ENCODE measurements at regions not wholly inside any gene's neighbourhood (a gene's known extent, or its start where the extent isn't known, plus 50 kb on each side); places are given as distances from the start of the nearest gene placed in this dataset.
"Not testable (repeated sequence)": the region's sequence is repeated elsewhere in the genome, so short reads cannot be mapped to it uniquely, and the experiment has no call there.

DNA sequence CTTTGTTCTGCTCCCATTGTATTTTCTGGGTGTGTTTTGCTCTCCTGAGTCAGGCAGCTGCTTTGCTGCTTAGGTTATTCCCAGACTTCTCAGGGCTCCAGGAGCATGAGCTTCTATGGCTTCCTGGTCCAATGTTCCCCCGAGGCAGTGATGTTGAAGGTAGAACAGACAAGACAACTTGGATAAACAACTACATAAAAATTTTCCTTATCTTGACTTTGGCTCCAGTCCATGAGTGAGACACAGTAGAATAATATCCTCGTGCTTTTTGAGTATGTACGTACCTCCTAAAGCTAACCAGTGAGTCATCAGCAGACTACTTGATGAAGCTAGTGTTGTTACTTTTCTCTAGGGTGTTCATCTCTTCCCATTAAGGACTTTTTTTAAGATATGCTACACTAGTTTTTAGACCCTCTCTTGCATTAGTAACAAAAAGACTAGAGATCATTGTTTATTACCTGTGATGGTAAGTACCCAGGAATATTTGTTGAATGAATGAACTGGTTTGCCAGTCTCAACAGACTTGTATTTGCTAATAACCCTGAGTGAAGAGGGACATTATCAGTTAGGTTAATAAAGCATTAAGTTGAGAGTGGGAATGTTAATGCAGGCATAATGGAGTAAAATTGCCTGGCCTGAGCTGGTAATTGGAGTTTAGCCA is 131.9 kb downstream of the FHIP1A start:
- no peak overlapping the region for H3K4me2 ChIP-seq (ENCODE audit: low read depth, low read length, poor library complexity, severe bottlenecking)
- H3K4me1 ChIP-seq (ENCODE audit: low read length), result no peaks in the 10 kb centered on the region
- no peaks in the 10 kb centered on the region for H3K9me2 ChIP-seq (replicated peaks; ENCODE audit: insufficient read depth, low read length)
- H3K36me3 ChIP-seq (ENCODE audit: insufficient read depth, low read length), result no peaks in the 10 kb centered on the region
- H3K9me3 ChIP-seq (ENCODE audit: low read length), result no peaks in the 10 kb centered on the region
- no peak for DNase-seq
- H2AFZ ChIP-seq (ENCODE audit: low read length), result no peak overlapping the region
- H3K4me3 ChIP-seq (ENCODE audit: low read length), result no peak overlapping the region
- no peaks in the 10 kb centered on the region for H3K27me3 ChIP-seq (ENCODE audit: low read length)
- H4K20me1 ChIP-seq (ENCODE audit: insufficient read depth, low read depth, low read length), result no peaks in the 10 kb centered on the region
- no peak overlapping the region for H3K9ac ChIP-seq (ENCODE audit: low read length)
- no peak overlapping the region for H3K27ac ChIP-seq (ENCODE audit: low read length)
- no peaks in the 10 kb centered on the region for H3K79me2 ChIP-seq (ENCODE audit: low read length)

DNA sequence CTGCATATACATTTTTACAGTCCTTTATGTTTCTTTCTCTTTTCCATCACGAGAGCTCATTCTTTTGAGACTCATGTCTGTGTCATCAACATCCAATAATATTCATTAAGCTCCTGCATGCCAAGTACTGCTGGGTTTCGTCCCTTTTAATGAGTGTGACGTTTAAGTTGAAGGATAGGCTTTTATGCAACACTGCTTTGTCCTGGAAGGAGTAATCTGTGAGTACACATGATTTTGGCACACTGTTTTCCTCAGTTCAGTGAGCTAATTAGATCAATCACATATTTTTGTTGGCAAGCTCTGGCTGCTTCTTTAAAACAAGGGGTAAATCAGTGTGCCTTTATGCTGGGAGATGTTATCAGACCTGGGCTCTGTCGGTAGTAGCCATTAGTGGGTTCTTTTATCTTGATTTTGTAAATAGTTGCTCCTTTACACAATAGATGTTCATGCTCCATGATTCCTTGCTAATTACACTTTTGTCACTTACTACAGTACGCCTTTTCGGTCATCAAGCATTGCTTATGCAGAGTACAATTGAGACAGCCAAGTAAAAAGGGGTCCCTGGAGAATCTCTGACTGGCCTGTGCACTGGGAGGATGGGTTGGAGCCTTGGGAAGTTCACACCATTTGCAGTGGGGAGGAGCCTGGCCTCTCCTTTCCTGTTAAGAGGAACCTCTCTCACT is 132.6 kb downstream of the FHIP1A start:
- Histone ChIP-seq H3K9me2 (replicated peaks; ENCODE audit: insufficient read depth, low read length) (no peaks in the 10 kb centered on the region), H3K4me3 (ENCODE audit: low read length) (no peak overlapping the region), H3K36me3 (ENCODE audit: insufficient read depth, low read length) (no peaks in the 10 kb centered on the region), H3K27me3 (ENCODE audit: low read length) (no peaks in the 10 kb centered on the region), H4K20me1 (ENCODE audit: insufficient read depth, low read depth, low read length) (no peaks in the 10 kb centered on the region), H3K9ac (ENCODE audit: low read length) (no peak overlapping the region), H3K4me1 (ENCODE audit: low read length) (no peaks in the 10 kb centered on the region), H3K79me2 (ENCODE audit: low read length) (no peaks in the 10 kb centered on the region), H2AFZ (ENCODE audit: low read length) (no peak overlapping the region), H3K9me3 (ENCODE audit: low read length) (no peaks in the 10 kb centered on the region), H3K27ac (ENCODE audit: low read length) (no peak overlapping the region), H3K4me2 (ENCODE audit: low read depth, low read length, poor library complexity, severe bottlenecking) (no peak overlapping the region)
- no peak for DNase-seq

DNA sequence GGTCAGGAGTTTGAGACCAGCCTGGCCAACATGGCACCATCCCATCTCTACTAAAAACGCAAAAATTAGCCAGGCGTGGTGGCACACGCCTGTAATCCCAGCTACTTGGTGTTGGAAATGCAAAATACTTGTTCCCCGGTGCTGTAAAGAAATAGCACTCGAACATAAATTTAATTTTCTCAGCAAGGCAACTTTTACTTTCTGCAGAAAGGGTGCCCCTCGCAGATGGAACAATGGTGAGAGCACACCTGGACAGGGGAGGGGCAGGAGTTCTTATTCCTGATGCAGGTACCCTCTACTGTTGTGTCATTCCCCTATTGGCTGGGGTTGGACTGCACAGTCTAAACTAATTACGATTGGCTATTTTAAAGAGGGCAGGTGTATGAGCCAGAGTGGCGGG is 139.7 kb downstream of the FHIP1A start:
- H3K4me2 ChIP-seq (ENCODE audit: low read depth, low read length, poor library complexity, severe bottlenecking), result no peak overlapping the region
- H3K4me1 ChIP-seq (ENCODE audit: low read length), result no peaks in the 10 kb centered on the region
- H3K4me3 ChIP-seq (ENCODE audit: low read length), result no peak overlapping the region
- no peaks in the 10 kb centered on the region for H3K9me2 ChIP-seq (replicated peaks; ENCODE audit: insufficient read depth, low read length)
- no peaks in the 10 kb centered on the region for H3K36me3 ChIP-seq (ENCODE audit: insufficient read depth, low read length)
- DNase-seq, result no peak
- no peak overlapping the region for H3K9ac ChIP-seq (ENCODE audit: low read length)
- no peaks in the 10 kb centered on the region for H4K20me1 ChIP-seq (ENCODE audit: insufficient read depth, low read depth, low read length)
- H3K79me2 ChIP-seq (ENCODE audit: low read length), result no peaks in the 10 kb centered on the region
- H3K27ac ChIP-seq (ENCODE audit: low read length), result no peak overlapping the region
- H3K9me3 ChIP-seq (ENCODE audit: low read length), result peaks cover 11% of the 10 kb centered on the region
- no peak overlapping the region for H2AFZ ChIP-seq (ENCODE audit: low read length)
- no peaks in the 10 kb centered on the region for H3K27me3 ChIP-seq (ENCODE audit: low read length)

GRCh38 chr4:151549378-151549777 is 140.4 kb downstream of the FHIP1A start:
- not testable (repeated sequence) for H3K27me3 ChIP-seq (ENCODE audit: low read length); H2AFZ ChIP-seq (ENCODE audit: low read length); H3K4me1 ChIP-seq (ENCODE audit: low read length); DNase-seq; H3K27ac ChIP-seq (ENCODE audit: low read length); H4K20me1 ChIP-seq (ENCODE audit: insufficient read depth, low read depth, low read length); H3K4me2 ChIP-seq (ENCODE audit: low read depth, low read length, poor library complexity, severe bottlenecking); H3K79me2 ChIP-seq (ENCODE audit: low read length); H3K4me3 ChIP-seq (ENCODE audit: low read length); H3K9ac ChIP-seq (ENCODE audit: low read length); H3K36me3 ChIP-seq (ENCODE audit: insufficient read depth, low read length); H3K9me2 ChIP-seq (replicated peaks; ENCODE audit: insufficient read depth, low read length)
- H3K9me3 ChIP-seq (ENCODE audit: low read length), result peaks cover 11% of the 10 kb centered on the region

DNA sequence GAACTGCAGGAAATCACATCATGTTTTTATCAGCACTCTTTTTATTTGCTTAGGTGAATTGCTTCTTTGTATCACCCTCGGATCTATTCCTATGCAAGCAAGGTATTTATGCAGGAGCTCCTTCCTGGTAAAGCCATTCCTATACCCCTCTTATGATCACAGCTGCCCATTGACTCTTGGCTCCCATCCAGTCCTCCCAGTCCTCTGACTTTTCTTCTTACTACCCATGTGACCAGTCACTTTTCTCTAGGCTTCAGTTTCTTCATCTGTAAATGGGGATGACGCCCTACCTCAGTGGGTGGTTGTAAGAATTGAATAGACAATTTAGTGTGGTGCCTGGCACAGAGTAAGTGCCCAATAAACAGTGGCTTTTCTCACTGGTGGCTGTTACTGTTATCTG is 144.9 kb downstream of the FHIP1A start:
- Histone ChIP-seq H3K27ac (ENCODE audit: low read length) (no peak overlapping the region), H3K9me2 (replicated peaks; ENCODE audit: insufficient read depth, low read length) (no peaks in the 10 kb centered on the region), H3K4me1 (ENCODE audit: low read length) (no peaks in the 10 kb centered on the region), H4K20me1 (ENCODE audit: insufficient read depth, low read depth, low read length) (no peaks in the 10 kb centered on the region), H3K36me3 (ENCODE audit: insufficient read depth, low read length) (no peaks in the 10 kb centered on the region), H3K4me3 (ENCODE audit: low read length) (no peak overlapping the region), H3K4me2 (ENCODE audit: low read depth, low read length, poor library complexity, severe bottlenecking) (no peak overlapping the region), H2AFZ (ENCODE audit: low read length) (no peak overlapping the region), H3K9ac (ENCODE audit: low read length) (no peak overlapping the region), H3K9me3 (ENCODE audit: low read length) (peaks cover 6% of the 10 kb centered on the region), H3K79me2 (ENCODE audit: low read length) (no peaks in the 10 kb centered on the region), H3K27me3 (ENCODE audit: low read length) (no peaks in the 10 kb centered on the region)
- DNase-seq, result no peak

DNA sequence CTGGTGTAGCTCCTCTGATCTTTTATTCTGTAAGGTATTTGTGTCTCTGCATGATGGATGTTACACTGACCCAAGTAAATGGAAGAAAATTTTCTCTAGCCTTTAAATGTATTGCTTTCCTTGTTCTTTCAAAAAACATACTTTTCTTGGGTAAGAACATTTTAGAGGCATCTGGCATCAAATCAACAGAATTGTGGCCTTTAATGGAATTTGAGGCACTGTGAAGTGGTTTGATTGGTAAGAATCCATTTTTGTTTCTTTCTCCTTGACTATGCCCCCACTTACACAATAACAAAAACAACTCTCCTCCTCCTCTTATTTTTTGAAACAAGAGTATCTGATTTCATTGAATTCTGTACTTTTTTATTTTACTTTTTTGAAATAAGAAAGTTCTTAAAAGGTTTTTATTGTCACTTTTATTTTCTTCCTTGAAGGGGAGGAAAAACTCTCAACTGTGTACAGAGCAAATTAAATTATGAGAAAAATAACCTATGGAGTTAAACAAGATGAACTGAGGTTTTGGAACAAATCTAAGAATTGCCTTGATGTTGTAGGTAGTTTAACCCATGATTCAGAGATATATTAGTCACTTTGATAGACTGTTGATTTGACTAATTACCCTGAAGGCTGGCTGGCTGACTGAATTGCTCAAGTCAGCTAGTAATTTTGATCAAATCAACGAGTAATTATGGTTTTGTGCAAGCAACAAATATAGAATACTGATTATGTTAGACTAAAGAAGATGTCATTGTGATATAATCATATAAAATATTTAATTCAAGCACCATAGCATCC is 146.4 kb downstream of the FHIP1A start:
- DNase-seq, result peak; percentile 33

GRCh38 chr4:151558496-151559113 is 149.6 kb downstream of the FHIP1A start:
- Histone ChIP-seq H3K27ac (ENCODE audit: low read length) (no peak overlapping the region), H3K9me3 (ENCODE audit: low read length) (no peaks in the 10 kb centered on the region), H3K36me3 (ENCODE audit: insufficient read depth, low read length) (no peaks in the 10 kb centered on the region), H3K4me3 (ENCODE audit: low read length) (no peak overlapping the region), H3K4me1 (ENCODE audit: low read length) (no peaks in the 10 kb centered on the region), H3K79me2 (ENCODE audit: low read length) (no peaks in the 10 kb centered on the region), H4K20me1 (ENCODE audit: insufficient read depth, low read depth, low read length) (no peaks in the 10 kb centered on the region), H3K9ac (ENCODE audit: low read length) (no peak overlapping the region), H3K9me2 (replicated peaks; ENCODE audit: insufficient read depth, low read length) (no peaks in the 10 kb centered on the region), H3K4me2 (ENCODE audit: low read depth, low read length, poor library complexity, severe bottlenecking) (no peak overlapping the region), H2AFZ (ENCODE audit: low read length) (no peak overlapping the region), H3K27me3 (ENCODE audit: low read length) (no peaks in the 10 kb centered on the region)
- DNase-seq, result no peak

More for the DNA sequence above, 146.4 kb downstream of the FHIP1A start:
- H3K9me3 ChIP-seq (ENCODE audit: low read length), result no peaks in the 10 kb centered on the region
- no peak overlapping the region for H3K27ac ChIP-seq (ENCODE audit: low read length)
- no peak overlapping the region for H3K4me3 ChIP-seq (ENCODE audit: low read length)
- no peak overlapping the region for H3K9ac ChIP-seq (ENCODE audit: low read length)
- H3K4me2 ChIP-seq (ENCODE audit: low read depth, low read length, poor library complexity, severe bottlenecking), result no peak overlapping the region
- H2AFZ ChIP-seq (ENCODE audit: low read length), result no peak overlapping the region
- no peaks in the 10 kb centered on the region for H3K9me2 ChIP-seq (replicated peaks; ENCODE audit: insufficient read depth, low read length)
- H3K79me2 ChIP-seq (ENCODE audit: low read length), result no peaks in the 10 kb centered on the region
- H3K36me3 ChIP-seq (ENCODE audit: insufficient read depth, low read length), result no peaks in the 10 kb centered on the region
- no peaks in the 10 kb centered on the region for H3K27me3 ChIP-seq (ENCODE audit: low read length)
- no peaks in the 10 kb centered on the region for H4K20me1 ChIP-seq (ENCODE audit: insufficient read depth, low read depth, low read length)
- no peaks in the 10 kb centered on the region for H3K4me1 ChIP-seq (ENCODE audit: low read length)

DNA sequence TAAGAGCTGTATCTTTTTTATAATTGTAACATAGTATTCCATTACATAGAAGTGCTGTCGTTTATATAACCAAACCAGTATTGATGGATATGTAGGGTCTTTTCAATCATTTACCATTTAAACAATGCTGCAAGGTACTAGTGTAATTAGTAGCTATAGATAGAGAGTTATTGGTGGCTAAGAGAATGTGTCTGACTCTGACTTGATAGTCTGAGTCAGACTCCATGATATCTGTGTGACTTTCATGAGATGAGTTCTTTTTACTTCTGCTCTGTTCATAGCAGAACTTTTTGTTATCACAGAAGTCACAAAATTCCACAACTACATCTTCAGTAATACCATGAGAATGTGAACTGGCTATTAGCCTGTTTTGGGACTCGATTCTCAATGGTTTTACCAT is 150.6 kb downstream of the FHIP1A start:
- H3K27ac ChIP-seq (ENCODE audit: low read length), result no peak overlapping the region
- no peaks in the 10 kb centered on the region for H3K9me2 ChIP-seq (replicated peaks; ENCODE audit: insufficient read depth, low read length)
- no peak overlapping the region for H3K4me2 ChIP-seq (ENCODE audit: low read depth, low read length, poor library complexity, severe bottlenecking)
- no peaks in the 10 kb centered on the region for H4K20me1 ChIP-seq (ENCODE audit: insufficient read depth, low read depth, low read length)
- no peaks in the 10 kb centered on the region for H3K79me2 ChIP-seq (ENCODE audit: low read length)
- DNase-seq, result no peak
- no peaks in the 10 kb centered on the region for H3K36me3 ChIP-seq (ENCODE audit: insufficient read depth, low read length)
- no peak overlapping the region for H2AFZ ChIP-seq (ENCODE audit: low read length)
- H3K4me3 ChIP-seq (ENCODE audit: low read length), result no peak overlapping the region
- no peaks in the 10 kb centered on the region for H3K4me1 ChIP-seq (ENCODE audit: low read length)
- H3K9ac ChIP-seq (ENCODE audit: low read length), result no peak overlapping the region
- no peaks in the 10 kb centered on the region for H3K9me3 ChIP-seq (ENCODE audit: low read length)
- no peaks in the 10 kb centered on the region for H3K27me3 ChIP-seq (ENCODE audit: low read length)

Data from Karpas-422 (cell line).